Peyer's patch (tissue), 4 donors: ENCODE measurements at regions not wholly inside any gene's neighbourhood (a gene's known extent, or its start where the extent isn't known, plus 50 kb on each side); places are given as distances from the start of the nearest gene placed in this dataset.

Experiments
- CTCF ChIP-seq, 6 experiments: fragments of 450-650 bp in 4 of 6; fragments of 200-600 bp in 2 of 6; sonication (generic) in 1 of 6; IDR thresholded peaks; one replicate each; pipeline ENCODE4 v1.5.1; 2017 to 2019; ENCODE audit warnings: antibody characterized with exemption in 6 of 6, mild to moderate bottlenecking in 3 of 6, moderate library complexity in 1 of 6
- POLR2A ChIP-seq, 2 donors: fragments of 450-650 bp; IDR thresholded peaks; one replicate each; pipeline ENCODE4 v1.5.1; 2017; ENCODE audit warnings: antibody characterized with exemption in 2 of 2, mild to moderate bottlenecking in 2 of 2, moderate library complexity in 2 of 2

- TF ChIP-seq CTCF (IDR thresholded peaks at IDR 0.05) (no peak), POLR2A (IDR thresholded peaks at IDR 0.05) (no peak)
These were observed 240.3 kb downstream of the MYCN start for GRCh38 chr2:16180631-16181030.
